HG02943 (cell line): ENCODE measurements at regions not wholly inside any gene's neighbourhood (a gene's known extent, or its start where the extent isn't known, plus 50 kb on each side); places are given as distances from the start of the nearest gene placed in this dataset.
"Not testable (repeated sequence)": the region's sequence is repeated elsewhere in the genome, so short reads cannot be mapped to it uniquely, and the experiment has no call there.

Source experiments
- ATAC-seq: cut with Tn5 transposase; IDR thresholded peaks from one replicate; pipeline ENCODE4 v1.9.1; 2021; ENCODE audit warnings: mild to moderate bottlenecking, low read depth, moderate library complexity; ENCODE audit not compliant: unreplicated experiment

DNA sequence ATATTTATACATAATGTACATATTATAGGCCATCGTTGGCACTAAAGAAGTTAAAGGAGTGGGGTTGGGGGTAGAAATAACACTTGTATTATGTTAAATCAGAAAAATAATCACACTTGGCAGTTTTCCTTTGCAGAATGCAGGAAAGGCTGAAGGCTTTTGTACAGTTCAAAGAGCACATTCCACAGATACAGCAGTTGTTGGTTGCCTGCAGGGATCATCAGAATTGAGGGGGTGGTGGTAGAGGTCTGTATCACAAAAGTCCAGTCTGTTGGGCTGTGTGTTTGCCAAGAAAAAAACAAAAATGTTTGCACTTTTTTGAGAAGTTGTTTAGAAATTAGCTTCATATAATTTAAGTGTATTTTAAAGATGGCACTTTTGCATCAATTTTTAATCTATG lies 231.8 kb upstream of the FOXP2 start:
- ATAC-seq: no peak

DNA sequence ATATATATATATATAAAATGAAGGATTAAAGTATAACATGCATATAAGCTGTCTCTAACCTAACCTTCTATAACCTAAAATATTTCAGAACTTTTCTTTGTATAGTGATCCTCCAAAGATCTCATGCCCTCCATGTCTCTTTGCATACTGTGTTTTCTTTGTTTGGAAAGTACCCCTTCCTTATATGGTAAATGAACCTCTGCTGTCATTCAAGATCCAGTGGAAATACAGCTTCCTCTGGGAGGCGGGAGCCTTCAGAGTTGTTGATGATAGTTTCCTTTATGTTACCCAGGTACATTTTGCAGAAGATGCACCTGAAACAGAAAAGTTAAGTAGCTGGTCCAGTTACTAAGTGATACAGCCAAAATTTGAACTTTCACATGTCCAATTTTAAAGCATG lies 233.3 kb upstream of the FOXP2 start:
- ATAC-seq: no peak

DNA sequence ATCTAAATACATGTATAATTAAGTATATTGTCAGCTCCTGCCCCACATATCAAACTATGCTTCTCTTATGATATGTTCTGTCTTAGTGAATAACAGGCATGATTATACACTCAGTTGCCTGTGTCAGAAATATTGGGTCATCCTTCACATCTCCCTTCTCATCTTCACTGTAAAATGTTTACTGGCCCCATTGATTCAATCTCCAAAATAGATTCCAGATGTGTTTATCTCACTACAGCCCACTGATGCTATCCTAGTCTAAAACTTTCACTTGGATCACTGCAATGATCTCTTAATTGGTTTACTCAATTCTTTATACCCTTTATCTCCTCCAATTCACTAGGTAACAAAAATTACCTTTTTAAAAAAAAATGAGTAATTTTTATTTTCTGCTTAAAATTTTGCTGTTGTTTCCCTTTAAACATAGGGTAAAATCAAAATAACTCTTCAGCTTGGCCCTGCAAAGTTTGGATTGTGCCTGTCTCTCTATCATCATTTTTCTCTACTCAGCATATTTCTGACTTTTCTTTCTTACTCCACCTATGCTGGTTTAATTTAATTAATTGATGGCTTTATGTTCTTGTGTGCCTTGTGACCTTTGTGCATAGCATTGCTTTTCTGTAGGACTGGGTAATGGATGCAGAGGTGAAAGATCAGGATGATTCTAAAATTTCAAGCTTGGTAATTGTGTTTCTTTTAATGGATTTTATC lies 233.9 kb upstream of the FOXP2 start:
- no peak for ATAC-seq

DNA sequence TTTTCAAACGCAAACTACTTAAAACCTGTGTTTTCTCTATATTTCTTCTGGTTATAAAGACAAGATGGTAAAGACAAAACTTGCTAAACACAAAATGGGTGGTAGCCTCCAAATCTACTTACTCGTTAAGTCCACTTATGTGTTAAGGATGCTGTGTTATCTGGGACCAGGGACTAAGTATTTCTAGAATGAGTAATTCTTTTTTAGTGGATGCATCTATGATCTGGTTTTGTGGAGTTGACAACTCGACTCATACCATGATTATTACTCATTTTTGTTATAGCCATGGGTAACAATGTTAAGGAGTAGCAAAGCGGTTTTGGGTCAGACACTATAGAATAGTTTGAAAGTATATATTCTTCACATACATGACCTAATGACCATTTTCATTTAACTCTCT lies 239.5 kb upstream of the FOXP2 start:
- no peak for ATAC-seq

DNA sequence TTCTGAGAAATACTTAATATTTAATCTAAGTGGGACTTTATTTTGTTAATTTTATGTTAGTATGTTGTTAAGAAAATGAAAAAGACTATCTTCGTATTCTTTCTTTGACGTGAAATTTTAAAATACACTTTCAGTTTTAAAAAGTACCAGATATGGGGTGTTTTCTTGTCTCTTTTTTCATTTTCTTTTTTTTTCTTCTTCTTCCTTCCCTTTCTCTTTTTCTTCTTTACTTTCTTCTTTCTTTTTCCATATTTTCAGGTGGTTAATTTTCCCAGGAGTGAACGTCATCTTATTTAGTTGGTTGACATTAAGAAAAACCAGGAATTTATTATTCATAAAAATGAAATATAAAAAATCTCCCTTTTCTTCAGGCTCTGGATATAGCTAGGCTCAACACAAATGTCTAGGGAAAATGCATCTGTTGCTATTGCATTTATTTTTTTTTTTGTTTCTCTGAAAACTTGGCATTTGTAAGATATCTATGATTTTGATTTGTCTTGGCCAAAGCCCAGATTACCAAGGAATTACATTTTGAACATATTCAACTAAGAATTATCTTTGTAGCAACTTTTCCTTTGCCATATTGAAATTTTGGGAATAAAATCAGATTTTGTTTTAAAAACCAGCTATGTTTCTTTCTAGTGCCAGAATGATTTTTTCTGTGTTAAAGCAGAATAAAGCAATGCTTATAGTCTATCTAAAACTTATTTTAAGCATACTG lies 241.3 kb upstream of the FOXP2 start:
- no peak for ATAC-seq

DNA sequence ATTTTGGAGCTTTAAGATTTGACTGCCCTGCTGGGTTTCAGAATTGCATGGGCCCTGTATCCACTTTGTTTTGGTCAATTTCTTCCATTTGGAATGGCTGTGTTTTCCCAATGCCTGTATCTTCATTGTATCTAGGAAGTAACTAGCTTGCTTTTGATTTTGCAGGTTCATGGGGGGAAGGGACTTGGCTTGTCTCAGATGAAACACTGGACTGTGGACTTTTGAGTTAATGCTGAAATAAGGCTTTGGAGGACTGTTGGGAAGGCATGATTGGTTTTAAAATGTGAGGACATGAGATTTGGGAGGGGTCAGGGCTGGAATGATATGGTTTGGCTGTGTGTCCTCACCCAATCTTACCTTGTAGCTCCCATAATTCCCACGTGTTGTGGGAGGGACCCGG lies 245.2 kb upstream of the FOXP2 start:
- not testable (repeated sequence) for ATAC-seq

DNA sequence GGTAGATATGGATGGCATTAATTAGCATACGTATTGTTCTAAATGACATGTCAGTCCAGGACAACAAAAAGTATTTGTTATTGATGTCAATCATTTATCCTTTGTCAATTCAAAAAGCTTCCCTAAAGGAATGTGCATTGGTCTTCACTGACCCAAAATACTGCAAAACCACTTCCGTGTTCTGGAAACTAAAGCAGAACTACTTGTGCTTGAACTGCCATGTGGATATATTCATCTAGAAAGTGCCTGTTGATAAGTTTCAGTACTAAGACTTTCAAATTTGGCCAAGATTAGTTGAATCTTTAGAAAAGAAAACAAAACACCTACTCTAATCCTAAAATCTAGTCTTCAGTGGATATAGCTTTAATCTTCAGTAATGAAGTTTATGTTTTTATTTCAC lies 242.1 kb upstream of the PPP1R3A start:
- ATAC-seq: no peak

DNA sequence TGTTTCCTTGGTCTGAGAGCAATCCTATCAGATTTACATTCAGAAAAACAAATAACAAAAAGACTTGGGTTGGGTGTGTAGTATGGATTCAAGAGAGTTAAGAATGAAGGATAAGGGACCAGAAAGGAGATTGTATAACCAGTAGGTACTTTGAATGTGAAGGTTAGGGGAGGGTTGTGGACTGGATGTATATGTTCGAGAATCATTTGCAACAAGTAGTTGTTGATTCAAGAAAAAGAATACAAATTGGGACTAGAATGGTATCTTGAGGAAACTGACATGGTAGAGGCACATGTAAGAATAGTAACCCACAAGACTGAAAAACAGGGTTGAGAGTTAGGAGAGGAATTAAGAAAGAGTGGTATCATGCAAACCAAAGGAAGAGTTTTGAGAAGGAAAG lies 240.0 kb upstream of the PPP1R3A start:
- ATAC-seq: no peak

DNA sequence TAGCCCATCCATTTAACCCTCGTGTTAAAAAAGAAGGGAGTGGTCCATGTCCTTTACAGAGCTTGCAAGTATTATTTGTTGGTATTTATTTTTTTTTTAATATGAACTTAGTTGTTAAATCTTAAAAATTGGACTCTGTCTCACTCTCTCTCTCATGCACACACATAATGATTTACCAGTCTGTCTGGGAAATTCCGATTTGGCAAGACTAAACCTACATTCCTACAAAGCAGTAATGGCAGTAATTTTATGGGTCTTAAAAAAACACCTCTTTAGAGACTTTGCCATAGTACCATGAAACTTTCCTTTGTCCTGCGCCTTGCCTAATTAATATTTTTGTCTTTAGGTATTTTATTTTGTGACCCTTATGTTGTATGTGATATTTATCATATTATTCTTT lies 239.5 kb upstream of the PPP1R3A start:
- ATAC-seq: no peak

DNA sequence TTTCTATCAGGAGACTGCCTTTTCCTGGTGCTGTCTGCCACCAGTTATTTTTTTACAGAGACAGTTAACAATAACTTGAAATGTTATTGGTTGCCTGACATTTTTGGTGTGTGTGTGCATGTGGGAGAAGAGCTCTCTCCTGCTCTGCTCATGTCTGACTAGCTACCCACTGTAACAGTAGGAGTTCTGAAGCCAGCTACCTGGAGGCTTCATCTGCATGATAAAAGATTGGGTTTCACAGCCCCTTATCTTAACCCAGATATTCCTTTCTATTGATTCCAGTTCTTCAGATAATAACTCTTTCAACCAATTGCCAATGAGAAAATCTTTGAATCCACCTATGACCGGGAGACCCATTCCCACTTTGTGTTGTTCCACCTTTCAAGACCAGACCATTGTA lies 237.4 kb upstream of the PPP1R3A start:
- ATAC-seq: no peak

DNA sequence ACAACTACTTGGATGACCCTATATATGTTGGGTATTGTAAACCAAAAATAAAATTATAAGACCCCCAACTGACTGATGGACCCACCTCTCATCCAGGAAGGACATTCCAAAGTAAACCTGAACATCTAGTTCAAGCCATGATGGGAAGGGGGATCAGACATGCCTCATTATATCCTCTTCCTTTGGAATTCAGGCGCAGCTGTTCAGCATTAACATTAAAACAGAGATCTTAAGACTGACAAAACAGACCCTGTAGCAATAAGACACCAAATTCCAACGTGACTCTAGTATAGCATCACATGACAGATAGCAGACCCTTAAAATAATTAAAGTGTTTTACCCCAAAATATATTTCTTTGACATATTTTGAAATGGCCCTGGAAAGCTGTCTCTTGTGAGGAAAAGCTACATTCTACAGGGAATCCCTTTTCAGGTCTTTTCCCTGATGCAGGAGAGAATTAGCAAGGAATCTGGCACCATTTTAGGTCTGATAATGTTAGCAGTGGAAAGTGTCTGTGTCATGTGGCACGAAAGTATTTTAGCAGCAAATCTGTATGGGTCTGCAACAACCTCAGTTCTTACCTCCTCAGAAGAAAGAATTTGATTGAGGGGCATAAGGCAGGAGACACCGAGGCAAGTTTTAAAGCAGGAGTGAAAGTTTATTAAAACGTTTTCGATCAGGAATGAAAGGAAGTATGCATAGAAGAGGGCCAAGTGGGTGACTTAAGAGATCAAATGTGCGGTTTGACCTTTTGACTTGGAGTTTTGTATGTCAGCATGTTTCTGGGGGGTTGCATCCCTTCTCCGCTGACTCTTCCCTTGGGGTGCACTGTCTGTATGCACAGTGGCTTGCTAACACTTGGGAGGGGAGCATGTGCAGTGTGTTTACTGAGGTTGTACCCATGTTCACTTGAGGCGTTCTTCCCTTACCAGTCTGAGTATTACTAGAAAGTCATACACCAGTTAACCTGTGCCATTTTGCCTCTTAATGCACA lies 236.6 kb upstream of the PPP1R3A start:
- ATAC-seq: no peak

DNA sequence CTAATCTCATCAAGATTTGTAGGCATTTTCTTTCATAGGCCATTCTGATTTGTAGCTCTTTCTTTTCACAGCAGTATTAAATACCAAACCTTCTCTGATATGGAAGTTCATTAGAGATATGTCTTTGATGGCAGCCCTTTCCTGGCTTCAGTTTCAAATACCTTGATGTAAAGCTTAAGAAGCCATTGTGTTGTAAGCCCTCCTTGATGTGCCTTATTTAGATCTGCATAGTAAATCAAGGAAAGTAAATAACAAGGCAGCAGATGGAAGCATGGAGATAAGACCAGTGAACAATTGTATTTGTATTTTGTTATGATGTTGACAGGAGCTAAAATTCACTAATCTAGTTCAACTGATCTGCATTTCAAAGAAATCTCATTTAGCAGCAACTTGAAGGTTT lies 234.9 kb upstream of the PPP1R3A start:
- ATAC-seq: no peak

DNA sequence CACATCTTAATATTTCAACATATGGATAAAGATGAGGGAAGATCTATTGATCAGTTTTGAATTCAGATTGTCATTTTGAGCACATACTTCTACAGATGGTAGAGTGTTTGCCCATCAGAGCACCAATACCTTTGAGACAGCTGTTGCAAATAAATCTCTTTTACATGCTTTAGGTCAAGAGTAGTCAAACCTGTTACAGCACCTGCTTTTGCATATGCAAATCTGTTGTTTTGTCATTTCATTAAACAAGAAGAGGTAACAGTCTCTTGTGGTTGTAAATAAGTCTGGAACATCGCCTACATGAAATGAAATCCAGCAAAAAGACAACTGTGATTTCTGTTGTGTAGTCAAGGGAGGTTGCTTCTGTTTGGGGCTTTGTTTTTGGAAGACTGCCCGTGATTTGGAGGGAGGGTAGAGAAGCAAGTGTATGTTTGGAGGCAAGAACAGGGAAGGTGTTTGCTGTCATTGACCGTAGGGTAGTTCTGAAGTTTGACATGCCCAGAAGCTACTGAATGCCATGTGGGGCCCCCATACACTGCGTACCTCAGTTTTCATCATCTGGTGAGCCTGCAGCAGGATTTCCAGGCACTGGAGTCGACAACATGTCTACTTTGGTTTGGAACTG lies 233.6 kb upstream of the PPP1R3A start:
- ATAC-seq: no peak

DNA sequence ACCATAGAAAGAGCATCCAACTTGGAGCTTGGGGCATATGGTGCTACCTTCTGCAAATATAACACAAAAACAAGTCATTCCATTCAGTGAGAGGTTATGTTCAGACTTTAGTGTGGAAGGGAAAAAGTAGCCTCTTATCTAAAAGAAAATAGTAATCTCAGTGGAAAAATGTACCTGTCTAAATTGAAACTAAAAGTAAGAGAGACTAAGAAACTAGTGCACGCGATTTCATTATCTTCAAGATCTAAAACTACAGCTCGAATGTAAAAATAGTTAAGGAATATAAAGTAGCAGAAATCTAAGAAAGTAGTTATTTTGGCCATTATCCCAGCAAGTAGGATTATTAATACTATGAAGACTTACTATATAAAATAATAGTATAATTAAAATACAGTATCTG lies 233.0 kb upstream of the PPP1R3A start:
- ATAC-seq: no peak

DNA sequence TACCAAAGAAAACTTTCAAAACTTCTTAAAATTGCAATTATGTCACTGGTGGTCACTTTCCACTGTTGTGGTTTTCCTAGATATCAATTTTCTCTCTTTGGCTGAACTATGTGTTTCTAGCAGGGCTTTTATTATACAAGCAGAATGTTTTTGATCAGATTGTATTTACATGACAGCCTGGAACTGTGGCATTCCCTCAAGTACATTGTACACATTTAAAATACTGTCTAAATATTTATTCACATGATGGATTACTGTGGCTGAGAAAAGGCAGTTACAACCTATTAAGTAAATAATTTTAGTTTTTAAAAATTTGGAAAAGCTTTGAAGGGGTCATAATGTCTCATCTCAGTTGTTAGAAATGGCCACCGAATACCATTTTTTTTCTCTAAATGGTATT lies 231.9 kb upstream of the PPP1R3A start:
- ATAC-seq: no peak

DNA sequence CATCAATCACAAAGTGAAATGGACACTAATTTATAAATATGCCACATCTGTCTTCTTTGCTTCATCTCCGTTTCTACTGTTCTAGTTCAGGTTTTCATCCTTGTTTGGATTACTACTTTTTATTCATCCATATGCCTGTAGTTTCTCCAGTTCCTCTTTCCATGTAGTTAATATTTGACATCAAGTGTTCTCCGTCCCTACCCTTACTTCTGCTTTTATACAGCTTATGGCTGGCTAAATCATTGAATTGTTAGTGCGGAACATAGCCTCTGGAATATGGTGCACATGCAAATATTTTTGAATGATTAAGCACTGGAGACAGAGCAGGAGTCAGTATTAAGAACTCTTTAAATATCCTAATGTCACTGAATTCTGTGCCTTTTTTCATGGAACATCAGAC lies 230.0 kb upstream of the PPP1R3A start:
- ATAC-seq: no peak

DNA sequence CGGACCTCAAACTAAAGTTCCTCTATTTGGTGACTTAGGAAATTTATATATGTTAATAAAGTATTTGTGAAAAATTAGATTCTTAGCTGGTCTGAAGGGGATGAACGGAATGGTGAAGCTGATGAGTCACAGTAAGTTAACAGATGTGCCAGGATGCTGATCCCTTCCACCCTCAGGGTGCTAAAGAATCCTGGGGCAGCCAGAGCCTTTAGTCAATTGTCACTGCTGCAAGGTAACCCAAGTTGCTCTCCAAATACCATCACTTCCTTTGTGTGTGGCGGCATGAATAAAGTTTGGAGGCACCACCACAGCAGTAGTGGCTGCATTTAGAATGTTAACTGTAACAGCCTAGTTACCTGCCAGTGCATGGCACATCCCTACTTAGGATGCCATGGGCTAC lies 222.6 kb upstream of the PPP1R3A start:
- no peak for ATAC-seq

DNA sequence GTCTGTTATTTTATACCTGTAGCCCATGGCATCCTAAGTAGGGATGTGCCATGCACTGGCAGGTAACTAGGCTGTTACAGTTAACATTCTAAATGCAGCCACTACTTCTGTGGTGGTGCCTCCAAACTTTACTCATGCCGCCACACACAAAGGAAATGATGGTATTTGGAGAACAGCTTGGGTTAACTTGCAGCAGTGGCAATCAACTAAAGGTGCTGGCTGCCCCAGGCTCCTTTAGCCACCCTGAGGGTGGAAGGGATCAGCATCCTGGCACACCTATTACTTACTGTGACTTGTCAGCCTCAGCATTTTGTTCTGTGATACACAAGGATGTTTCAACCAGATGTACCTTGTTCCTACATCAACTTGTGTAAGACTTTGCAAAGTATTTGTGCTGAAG lies 221.8 kb upstream of the PPP1R3A start:
- no peak for ATAC-seq

DNA sequence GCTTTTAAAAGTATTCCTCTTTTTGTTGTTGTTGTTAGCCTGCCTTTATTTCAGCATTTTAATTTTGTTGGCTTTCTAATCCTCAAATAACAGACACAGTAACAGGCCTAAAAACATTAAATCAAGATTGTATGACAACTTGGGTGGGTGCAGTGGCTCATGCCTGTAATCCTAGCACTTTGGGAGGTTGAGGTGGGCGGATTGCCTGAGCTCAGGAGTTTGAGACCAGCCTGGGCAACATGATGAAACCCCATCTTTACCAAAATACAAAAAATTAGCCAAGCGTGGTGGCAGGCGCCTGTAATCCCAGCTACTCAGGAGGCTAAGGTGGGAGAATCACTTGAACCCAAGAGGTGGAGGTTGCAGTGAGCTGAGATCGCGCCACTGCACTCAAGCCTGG lies 220.9 kb upstream of the PPP1R3A start:
- not testable (repeated sequence) for ATAC-seq

DNA sequence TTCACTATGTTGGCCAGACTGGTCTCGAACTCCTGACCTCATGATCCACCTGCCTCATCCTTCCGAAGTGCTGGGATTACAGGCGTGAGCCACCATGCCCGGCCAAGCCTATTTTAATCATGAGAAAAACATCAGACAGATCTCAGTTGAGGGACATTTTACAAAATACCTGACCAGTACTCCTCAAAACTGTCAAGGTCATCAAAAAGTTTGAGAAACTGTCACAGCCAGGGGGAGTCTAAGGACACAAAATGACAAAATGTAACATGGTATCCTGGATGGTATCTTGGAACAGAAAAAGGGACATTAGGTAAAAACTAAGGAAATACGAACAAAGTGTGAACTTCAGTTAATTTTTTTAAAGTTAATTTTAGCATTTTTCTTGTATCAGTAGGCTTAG lies 219.8 kb upstream of the PPP1R3A start:
- no peak for ATAC-seq

DNA sequence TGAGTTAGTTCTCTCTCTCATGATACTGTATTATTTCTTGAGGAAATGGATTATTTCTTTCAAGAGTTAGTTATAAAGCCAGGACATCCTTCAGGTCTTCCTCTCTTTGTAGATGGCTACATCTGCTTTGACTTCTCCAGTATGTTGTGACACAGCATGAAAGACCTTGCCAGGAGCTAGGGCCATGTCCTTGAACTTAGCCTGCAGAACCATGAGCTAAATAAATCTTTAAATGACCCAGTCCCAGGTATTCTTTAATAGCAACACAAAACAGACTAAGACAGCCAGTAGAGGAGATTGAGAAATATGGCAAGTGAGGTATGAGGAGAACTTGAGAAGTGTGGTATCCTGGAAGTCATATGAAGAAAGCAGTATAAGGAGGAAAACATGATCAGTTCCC lies 214.9 kb upstream of the PPP1R3A start:
- ATAC-seq: no peak
